HG03439 (cell line): ENCODE measurements at regions not wholly inside any gene's neighbourhood (a gene's known extent, or its start where the extent isn't known, plus 50 kb on each side); places are given as distances from the start of the nearest gene placed in this dataset.

Experiments
- ATAC-seq: cut with Tn5 transposase; IDR thresholded peaks from one replicate; pipeline ENCODE4 v1.9.1; 2021; ENCODE audit warnings: mild to moderate bottlenecking, moderate library complexity; ENCODE audit not compliant: unreplicated experiment

DNA sequence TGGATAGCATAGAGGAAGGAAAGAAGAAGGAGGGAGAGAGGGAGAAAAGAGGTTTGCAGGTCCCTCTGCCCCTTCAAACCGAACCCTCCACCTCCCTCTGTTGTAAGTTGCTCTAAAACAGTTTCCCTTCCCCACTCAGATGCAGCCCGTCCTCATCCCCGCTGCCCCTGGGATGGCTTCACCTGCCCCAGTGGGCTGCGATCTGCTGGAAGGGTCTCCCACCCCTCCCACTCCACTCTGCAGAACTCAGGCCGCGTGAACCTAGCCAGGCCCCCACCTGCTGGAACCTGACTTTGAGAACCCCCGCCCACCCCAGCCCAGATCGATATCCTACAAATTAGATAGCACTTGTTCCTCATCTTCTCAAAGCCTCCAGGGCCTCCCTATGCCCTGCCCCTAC, 190.8 kb downstream of the DLL1 start:
- ATAC-seq, result no peak

DNA sequence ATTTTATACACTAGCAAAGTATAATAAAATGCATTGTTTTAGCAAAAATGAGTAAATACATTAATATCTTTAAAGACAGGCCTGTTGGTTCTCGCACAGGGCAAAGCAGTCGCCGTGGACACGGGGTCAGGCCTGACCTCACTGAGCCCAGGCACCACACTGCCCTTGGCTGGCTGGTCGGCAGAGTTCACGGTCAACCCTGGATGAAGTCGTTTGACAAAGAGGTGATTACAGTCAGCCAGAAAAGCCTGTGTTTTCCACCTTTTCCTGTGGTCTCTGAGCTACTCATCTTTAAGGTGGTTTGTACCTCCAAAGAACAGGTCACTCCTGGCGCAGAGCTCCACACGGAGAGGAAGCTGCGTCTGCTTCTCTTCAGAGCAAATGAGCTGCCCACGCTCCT, 191.5 kb downstream of the DLL1 start:
- ATAC-seq, result no peak

DNA sequence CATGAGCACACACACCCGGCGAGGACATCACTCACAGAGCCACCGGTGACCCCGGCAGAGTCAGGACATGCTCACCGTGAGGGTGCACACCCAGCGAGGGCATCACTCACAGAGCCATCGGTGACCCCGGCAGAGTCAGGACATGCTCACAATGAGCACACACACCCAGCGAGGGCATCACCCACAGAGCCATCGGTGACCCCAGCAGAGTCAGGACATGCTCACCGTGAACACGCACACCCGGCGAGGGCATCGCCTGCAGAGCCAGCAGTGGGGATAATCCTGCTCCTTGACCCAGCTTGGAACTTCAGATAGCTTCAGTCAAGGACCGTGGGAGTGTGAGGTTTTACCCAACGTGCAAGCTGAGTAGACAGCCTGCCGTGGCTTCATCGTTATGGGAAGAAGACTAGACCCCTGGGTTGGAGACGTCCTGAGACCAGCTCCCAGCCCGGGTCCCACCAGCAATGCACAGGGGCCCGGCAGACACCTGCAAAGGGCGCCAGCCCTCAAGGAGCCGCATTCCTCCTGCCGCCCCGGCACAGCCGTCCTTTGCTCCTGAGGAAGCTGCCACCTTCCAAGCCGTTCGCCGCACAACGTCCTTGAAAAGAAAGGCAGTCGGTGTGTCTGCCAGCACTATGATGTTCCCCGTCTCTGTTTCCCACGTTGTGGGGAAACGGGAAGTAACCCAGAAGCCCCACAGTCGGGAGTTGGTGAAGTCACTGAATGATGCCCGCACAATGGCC, 192.3 kb downstream of the DLL1 start:
- ATAC-seq, result no peak

DNA sequence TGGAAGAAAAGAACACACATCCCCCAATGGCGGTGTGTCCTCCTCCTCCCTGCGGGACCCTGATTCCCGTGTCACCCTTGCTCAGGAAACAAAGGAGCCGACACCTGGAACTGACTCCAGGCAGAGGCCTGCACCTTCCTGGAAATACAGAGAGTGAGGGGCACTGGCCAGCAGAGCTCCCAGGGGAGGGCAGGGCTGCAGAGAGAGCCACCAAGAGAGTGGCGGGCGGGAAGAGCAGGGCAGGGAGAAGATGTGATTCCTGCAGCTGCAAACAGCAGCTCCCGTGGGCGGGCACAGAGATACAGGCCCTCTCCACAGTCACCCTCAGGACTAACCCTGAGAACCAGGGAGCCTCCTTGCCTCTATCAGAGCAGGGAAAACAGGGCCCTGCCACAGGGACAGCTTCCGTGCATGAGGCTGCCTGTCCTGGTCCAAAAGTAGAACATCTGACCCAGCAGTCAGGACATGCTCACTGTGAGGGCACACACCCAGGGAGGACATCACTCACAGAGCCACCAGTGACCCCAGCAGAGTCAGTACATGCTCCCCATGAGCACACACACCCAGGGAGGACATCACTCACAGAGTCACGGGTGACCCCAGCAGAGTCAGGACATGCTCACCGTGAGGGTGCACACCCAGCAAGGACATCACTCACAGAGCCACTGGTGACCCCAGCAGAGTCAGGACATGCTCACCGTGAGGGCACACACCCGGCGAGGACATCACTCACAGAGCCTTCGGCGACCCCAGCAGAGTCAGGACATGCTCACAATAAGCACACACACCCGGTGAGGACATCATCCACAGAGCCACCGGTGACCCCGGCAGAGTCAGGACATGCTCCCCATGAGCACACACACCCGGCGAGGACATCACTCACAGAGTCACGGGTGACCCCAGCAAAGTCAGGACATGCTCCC, 193.1 kb downstream of the DLL1 start:
- ATAC-seq, result no peak

DNA sequence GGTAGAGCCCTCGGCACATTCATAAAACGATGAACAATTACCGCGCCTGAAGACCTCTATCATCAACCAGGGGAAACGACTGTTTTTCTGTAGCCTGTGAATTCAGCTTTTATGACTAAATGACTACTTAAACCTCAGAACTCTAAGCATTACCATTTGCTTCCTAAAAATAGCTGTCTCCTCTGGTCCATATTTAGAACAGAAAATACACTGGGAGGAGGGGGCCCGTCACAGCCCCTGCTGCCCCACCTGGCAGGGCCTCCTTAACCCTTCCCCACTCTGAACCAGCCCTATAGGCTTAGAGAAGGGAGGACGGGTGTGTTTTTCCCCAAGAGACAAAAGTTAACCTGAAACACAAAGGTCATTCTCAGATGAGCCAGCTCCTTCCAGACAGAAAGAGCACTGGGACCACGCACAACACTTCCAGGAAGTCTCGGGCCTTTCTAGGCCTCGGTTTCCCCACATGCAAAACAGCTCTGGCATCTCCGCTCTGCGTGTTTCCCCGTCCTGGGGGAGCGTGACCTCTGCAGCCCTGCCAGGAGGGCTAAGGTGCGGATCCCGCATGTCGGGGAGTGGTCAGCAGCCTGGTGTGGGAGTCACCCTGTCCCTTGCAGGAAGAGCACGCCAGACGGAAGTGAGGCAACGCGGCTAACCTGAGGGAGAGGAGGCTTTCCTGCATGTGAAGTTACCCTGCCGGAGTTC, 193.9 kb downstream of the DLL1 start:
- ATAC-seq, result no peak

DNA sequence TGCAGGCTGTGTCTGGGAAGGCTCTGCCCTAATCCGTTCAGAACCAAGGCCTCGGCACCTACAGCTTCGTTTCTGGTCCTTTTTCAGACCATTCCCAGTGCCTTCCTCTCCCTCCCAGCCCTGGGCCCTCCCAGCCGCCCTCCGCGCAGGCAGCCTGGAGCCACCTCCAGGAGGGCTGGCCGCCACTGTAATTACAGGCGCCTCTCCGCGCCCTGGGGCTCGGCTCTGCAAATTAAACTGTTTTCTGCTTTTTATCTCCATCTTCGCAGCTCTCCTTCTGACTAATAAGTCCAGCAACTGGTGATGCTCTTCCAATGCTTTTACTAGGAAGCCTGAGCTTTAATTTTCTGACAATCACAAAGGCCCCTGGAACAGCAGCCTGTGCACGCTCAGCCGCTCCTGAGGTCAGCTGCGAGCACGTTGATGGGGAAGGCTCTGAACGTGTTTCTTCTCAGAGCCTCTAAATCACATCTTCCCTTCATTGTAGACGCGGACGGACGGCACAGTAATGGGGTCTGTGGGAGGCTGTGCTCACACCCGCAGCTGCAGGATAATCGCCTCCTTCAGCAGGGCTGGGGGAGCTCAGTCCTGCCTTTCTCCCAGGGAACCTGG, 194.6 kb downstream of the DLL1 start:
- no peak for ATAC-seq

DNA sequence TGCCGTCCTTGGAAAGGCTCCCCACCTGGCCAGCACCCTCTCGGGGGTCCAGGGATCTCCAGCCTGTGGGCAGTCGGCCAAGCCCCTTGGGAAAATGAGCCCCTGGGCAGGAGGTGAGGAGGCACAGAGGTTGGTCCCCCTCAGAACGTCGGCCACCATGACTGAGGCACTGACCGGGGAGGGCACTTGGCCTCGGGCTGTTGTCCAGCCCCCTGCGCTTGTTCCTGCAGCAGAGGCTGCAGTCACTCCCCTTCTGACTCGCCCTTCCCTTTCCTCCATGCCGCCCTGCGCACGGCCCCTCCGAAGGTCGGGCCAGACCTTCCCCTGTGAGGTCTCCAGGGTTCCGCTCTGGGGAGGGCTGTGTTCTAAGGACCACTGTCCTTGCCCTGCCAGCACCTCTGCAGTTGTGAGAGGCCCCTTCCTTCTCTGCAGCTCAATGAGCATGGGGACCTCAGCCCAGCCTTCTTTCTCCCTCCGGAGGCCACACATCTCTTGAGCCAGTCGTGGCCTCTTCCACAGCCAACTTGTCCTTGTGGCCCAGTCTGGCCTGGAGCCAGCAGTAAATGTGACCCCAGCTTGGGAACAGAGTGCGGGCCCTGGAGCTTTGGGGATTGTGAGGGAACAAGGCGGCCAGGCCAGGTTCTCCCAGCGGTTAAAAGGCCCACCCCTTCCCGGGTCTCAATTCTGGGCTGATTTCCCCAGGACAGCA, 195.5 kb downstream of the DLL1 start:
- no peak for ATAC-seq

DNA sequence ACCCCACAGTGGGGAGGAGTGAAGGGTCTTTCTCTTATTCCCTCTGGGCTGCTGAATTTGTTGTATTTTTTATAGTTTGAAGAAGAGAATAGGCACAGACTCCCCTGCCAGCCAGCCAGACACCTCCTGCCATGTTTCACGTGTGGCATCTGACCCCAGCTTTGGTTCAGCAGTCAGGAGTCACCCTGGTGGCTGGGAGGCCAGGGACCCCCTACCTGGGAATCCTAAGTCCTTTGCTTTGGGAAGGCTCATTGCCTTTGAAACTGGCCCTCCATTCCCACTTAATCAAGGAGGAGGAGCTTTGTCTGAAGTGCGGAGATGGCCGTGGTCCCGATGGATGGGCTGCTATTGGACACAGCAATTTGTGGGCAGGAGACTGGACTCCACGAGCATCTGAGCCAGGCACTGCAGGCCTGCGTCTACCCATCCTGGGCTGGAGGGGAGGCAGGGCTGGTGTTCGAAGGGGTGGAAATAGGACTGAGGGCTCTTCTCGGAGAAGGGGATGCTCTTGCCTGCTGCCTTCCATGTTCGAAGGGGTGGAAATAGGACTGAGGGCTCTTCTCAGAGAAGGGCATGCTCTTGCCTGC, 196.1 kb downstream of the DLL1 start:
- ATAC-seq, result no peak

DNA sequence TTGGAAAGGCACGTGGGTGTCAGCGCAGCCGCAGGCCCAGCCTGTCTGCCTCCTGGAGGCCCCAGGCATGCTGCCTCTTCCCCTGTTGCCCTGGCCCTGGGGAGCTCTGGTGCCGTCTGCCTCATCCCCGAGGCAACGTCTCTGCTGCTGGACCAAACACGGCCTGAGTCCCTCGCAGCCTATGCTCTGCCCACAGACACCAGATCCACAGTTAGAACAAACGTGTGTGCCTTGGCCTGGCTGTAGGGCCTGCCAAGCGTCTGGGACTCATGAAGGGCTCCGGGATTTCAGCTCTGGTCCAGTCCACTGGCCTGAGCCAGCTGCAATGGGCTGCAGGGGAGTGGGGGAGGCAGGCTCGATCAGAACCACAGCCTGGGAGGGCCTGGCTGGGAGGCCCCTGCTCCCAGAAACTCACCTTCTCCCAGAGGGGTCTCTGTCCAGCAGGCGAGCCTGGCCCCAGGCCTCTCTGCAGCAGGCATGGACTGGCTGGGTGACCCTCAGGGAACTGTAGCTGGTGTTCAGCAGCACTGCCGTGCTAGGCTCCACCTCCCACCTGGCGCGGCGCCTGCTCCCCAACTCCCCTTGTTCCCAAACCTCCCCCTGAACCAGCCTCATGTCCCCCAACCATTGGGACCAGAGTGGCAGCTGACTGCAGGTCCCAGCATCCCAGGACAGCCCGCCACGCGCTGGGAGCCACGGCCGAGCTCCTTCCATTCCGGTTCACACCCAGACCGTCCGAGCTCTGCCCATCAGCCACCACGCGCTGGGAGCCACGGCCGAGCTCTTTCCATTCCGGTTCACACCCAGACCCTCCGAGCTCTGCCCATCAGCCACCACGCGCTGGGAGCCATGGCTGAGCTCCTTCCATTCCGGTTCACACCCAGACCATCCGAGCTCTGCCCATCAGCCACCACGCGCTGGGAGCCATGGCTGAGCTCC, 197.0 kb downstream of the DLL1 start:
- no peak for ATAC-seq

DNA sequence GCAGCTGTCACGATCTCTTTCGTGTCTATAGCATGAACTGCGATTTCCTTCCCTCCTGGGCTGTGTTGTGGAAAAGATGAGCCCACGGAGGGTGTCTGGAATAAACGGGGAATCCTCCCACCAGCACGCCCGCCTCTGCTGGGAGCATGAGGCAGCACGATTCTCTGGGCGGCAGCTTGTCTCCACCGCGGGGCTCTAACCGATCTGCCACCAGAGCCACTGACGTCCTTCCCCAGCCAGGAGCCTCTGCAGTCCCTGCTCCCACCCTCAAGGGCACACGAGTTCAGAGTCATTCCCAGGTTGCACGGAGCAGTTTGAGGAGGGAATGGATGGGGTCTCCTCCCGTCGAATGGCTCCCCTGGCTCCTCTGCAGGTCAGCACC, 197.6 kb downstream of the DLL1 start:
- no peak for ATAC-seq

DNA sequence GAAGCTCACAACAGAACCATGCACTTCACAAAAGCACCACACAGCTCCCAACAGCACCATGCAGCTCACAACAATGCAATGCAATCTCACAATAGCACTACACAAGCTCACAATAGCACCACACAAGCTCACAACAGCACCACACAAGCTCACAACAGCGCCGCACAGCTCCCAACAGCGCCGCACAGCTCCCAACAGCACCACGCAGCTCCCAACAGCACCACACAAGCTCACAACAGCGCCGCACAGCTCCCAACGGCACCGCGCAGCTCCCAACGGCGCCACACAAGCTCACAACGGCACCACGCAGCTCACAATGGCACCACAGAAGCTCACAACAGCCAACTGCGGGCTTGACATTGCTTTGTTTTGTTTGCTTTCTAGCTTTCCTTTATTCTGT, 198.1 kb downstream of the DLL1 start:
- no peak for ATAC-seq

DNA sequence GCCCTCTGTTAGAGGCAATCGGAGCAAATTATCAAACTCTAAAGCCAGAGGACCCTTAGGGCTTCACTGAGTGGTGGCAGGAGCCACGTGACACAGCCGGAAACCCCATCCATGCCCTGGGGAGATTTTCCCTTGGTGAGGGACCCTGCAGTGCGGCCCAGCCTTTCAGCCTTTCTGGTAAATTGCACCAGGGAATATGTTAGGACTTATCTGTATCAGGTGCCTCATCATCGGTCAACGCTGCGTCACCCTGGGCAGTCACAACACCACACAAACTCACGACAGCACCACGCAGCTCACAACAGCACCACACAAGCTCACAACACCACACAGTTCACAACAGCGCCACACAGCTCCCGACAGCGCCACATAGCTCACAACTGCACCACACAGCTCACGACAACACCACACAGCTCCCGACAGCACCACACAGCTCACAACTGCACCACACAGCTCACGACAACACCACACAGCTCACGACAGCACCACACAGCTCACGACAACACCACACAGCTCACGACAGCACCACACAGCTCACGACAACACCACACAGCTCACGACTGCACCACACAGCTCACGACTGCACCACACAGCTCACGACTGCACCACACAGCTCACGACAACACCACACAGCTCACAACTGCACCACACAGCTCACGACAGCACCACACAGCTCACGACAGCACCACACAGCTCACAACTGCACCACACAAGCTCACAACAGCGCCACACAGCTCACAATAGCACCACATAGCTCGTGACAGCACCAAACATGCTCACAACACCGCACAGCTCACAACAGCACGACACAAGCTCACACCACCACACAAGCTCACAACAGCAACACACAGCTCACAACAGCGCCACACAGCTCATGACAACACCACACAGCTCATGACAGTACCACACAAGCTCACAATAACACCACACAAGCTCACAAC, 199.0 kb downstream of the DLL1 start:
- ATAC-seq, result no peak

DNA sequence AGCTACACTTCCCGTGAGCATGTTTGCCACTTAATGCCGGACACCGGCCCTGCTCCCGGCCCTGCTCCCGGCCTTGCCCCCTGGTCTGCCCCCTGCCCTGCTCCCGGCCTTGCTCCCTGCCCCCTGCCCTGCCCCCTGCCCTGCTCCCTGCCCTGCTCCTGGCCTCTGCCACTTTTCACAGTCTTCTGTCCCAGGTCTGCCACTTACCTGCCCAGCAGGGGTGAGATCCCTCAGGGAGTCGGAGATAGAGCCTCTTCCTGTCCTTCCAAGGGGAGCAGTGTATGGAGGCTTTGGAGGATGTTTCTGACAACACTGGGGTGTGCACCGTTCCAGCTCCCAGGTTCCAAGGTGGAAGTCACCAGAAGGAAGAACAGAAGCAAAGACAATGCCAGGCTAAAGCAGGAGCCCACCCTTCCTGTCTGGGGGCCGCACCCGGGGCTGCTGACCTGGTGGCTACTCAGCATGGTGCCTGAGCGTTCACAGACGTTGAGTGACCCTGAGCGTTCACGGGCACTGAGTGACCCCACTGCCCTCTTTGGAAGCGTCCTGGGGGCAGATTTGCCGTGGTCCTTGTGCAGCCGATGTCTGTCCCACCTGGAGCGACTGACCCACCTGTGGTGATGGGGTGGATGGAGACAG, 199.8 kb downstream of the DLL1 start:
- ATAC-seq, result no peak

DNA sequence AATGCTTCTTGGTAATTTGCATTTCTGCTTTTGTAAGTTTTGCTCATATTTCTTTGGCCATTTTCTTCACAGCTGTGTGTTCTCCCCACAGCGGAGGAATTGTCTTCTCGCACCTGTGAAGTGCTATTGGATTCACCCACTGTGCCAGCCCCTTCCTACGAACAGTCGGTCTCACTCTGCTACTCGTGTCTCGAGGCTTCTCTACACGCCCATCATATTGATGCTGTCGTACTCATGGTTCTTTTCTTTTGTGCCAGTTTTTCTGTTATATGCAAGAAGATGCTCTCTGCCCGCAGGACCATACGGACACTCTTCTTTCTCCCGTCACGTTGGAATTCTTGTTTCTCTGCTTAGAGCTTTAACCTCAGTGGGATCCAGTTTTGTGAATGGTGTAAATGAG, 200.3 kb downstream of the DLL1 start:
- no peak for ATAC-seq

DNA sequence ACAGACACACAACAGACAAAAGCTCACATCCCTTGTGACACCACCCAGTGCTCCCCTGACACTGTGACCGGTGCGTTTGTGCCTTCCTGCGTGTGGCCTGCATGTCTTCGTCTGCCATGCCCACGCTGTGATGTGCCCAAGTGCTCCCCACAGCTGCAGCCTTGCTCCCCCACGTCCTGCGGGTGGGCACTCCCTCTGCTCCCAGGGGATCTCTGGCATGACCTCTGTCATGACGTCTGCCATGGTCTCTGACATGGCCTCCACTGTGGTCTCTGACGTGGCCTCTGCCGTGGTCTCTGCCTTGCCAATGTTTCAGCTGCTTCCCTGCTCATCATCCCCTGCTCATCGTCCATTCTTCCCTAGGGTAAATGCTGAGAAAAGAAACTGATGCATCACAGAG, 200.9 kb downstream of the DLL1 start:
- ATAC-seq, result peak; percentile 15

DNA sequence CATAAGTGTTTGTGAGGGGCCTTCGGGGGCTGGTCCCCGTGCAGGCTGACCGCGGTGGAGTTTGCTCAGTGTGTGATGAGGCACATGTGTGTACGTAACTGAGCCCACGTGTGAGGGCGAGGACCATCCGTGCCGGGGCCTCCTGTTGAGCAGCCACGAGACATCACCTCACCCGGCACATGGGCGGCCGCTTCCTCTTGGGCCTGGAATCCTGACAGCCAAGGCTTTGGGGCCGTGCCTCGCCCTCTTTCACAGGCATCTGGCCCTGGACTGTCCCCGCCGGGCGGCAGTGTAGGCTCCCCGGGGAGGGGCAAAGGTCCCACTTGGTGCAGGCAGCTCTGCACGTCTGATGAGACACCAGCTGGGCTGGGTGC, 202.3 kb downstream of the DLL1 start:
- no peak for ATAC-seq

DNA sequence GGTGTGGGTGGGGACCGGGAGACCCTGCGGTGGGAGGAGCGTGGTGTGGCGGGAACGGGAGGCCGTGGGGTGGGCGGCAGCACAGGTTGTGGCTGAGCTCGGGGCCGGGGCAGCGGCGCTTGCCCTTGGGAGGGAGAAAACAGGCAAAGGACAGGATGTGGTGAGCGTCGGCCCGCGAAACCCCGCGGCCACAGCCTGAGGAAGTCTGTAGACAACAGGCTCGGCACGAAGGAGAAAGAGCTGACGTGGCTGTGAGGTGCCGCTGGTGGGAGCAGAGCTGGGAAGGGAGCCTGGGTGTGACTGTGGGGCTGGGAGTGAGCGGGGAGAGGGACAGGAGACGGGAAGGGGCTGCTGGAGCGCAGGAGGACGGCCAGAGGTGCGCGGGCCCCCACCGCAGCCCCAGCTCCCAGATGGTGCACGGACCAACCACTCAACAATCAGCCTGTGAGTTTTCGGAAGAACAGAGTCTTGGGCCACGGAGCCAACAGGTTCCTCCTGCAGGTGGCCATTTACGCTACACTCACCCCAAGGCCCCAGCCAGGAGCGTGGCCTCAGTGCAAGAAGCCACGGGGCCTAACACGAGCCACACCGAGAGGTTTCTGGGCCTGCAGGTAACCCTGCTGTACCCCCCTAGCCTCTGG, 202.8 kb downstream of the DLL1 start:
- ATAC-seq, result peak; percentile 53
